ENCODE measurements at regions not wholly inside any gene's neighbourhood (a gene's known extent, or its start where the extent isn't known, plus 50 kb on each side); places are given as distances from the start of the nearest gene placed in this dataset.

DNA sequence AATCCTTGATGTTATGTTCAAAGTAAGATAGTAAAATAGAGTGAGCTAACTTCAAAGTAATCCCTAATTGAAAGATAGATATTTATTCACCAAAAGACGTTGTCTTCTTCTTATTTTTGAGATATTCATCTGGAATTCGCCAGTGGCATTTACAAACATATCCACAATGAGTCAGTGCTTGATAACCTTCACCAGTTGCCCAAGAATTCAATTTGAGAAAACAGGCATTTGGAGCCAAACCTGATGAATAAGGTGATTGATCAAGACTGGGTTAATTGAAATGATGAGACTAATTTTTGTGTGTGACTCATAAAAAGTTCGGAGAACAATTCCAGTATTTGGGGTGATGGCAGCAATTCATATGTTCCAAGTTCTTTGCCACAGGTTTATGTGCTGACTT is 344.0 kb downstream of the ARL4A start:
- no peaks in the 10 kb centered on the region for H3K27me3 ChIP-seq (ENCODE audit: insufficient read depth, poor library complexity, severe bottlenecking)
- DNase-seq (ENCODE audit: low read depth in 1 of 2, low spot score in 1 of 2): no peak
- TF ChIP-seq GABPA (IDR thresholded peaks at IDR 0.05; ENCODE audit: low read depth) (no peak), SPI1 (IDR thresholded peaks at IDR 0.05; ENCODE audit: borderline replicate concordance, low read depth) (no peak), POLR2AphosphoS5 (IDR thresholded peaks at IDR 0.05; ENCODE audit: low read depth) (no peak)
- H3K27ac ChIP-seq (replicated peaks): no peak overlapping the region
- H3K4me3 ChIP-seq (replicated peaks; ENCODE audit: insufficient read depth, low read length): no peak overlapping the region

DNA sequence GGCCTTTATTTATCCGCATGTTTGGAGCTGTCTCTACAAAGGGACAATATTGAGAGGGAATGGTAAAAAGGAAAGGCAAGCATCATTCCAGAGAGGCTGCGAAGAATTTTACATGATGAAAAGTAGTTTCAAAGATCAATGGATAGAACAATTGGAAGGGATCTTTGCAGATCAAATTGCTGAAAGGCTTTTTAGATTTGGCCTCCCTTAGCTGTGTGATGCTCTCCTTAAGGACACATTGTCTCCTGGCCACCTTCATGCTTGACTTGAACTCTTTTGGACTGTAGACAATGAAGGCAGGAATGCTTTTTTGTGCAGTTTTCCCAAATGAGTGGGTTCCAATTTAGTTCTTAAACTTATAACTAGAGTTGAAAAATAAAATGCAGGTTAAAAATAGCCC is 344.7 kb downstream of the ARL4A start:
- no peak overlapping the region for H3K27ac ChIP-seq (replicated peaks)
- TF ChIP-seq SPI1 (IDR thresholded peaks at IDR 0.05; ENCODE audit: borderline replicate concordance, low read depth): no peak
- no peak for TF ChIP-seq POLR2AphosphoS5 (IDR thresholded peaks at IDR 0.05; ENCODE audit: low read depth)
- TF ChIP-seq GABPA (IDR thresholded peaks at IDR 0.05; ENCODE audit: low read depth): no peak
- TF ChIP-seq, protein P1, sequence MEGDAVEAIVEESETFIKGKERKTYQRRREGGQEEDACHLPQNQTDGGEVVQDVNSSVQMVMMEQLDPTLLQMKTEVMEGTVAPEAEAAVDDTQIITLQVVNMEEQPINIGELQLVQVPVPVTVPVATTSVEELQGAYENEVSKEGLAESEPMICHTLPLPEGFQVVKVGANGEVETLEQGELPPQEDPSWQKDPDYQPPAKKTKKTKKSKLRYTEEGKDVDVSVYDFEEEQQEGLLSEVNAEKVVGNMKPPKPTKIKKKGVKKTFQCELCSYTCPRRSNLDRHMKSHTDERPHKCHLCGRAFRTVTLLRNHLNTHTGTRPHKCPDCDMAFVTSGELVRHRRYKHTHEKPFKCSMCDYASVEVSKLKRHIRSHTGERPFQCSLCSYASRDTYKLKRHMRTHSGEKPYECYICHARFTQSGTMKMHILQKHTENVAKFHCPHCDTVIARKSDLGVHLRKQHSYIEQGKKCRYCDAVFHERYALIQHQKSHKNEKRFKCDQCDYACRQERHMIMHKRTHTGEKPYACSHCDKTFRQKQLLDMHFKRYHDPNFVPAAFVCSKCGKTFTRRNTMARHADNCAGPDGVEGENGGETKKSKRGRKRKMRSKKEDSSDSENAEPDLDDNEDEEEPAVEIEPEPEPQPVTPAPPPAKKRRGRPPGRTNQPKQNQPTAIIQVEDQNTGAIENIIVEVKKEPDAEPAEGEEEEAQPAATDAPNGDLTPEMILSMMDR (IDR thresholded peaks at IDR 0.05; ENCODE audit: insufficient read depth, low read length): no peak
- TF ChIP-seq, protein P2, sequence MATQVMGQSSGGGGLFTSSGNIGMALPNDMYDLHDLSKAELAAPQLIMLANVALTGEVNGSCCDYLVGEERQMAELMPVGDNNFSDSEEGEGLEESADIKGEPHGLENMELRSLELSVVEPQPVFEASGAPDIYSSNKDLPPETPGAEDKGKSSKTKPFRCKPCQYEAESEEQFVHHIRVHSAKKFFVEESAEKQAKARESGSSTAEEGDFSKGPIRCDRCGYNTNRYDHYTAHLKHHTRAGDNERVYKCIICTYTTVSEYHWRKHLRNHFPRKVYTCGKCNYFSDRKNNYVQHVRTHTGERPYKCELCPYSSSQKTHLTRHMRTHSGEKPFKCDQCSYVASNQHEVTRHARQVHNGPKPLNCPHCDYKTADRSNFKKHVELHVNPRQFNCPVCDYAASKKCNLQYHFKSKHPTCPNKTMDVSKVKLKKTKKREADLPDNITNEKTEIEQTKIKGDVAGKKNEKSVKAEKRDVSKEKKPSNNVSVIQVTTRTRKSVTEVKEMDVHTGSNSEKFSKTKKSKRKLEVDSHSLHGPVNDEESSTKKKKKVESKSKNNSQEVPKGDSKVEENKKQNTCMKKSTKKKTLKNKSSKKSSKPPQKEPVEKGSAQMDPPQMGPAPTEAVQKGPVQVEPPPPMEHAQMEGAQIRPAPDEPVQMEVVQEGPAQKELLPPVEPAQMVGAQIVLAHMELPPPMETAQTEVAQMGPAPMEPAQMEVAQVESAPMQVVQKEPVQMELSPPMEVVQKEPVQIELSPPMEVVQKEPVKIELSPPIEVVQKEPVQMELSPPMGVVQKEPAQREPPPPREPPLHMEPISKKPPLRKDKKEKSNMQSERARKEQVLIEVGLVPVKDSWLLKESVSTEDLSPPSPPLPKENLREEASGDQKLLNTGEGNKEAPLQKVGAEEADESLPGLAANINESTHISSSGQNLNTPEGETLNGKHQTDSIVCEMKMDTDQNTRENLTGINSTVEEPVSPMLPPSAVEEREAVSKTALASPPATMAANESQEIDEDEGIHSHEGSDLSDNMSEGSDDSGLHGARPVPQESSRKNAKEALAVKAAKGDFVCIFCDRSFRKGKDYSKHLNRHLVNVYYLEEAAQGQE (IDR thresholded peaks at IDR 0.05; ENCODE audit: insufficient replicate concordance, low read depth): no peak
- no peaks in the 10 kb centered on the region for H3K27me3 ChIP-seq (ENCODE audit: insufficient read depth, poor library complexity, severe bottlenecking)
- DNase-seq (ENCODE audit: low read depth in 1 of 2, low spot score in 1 of 2): no peak
- H3K4me3 ChIP-seq (replicated peaks; ENCODE audit: insufficient read depth, low read length): no peak overlapping the region

DNA sequence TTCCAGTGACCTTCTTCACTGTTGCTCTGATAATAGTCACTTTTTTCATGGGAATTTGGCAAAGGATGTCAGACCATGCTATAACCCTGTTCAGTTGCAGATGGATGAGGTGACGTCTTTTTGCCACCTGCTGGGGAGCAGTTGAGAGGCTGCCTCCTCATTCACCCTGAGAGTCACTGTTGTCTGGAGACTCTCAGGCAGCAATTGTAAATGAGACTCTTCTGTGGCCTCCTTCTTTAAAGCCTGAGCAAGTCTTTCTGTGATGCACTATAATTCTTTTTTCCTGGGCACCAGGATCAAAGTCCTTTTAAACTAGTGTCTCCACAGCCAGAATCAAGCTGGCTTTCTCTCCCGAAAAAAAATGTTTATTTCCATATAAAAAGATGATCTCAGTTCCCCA is 345.1 kb downstream of the ARL4A start:
- Histone ChIP-seq H3K27ac (replicated peaks) (no peak overlapping the region), H3K27me3 (ENCODE audit: insufficient read depth, poor library complexity, severe bottlenecking) (no peaks in the 10 kb centered on the region), H3K4me3 (replicated peaks; ENCODE audit: insufficient read depth, low read length) (no peak overlapping the region)
- DNase-seq (ENCODE audit: low read depth in 1 of 2, low spot score in 1 of 2): no peak
- no peak for TF ChIP-seq POLR2AphosphoS5 (IDR thresholded peaks at IDR 0.05; ENCODE audit: low read depth)
- TF ChIP-seq GABPA (IDR thresholded peaks at IDR 0.05; ENCODE audit: low read depth): no peak
- TF ChIP-seq, protein P2 (IDR thresholded peaks at IDR 0.05; ENCODE audit: insufficient replicate concordance, low read depth): no peak
- TF ChIP-seq SPI1 (IDR thresholded peaks at IDR 0.05; ENCODE audit: borderline replicate concordance, low read depth): no peak
- TF ChIP-seq, protein P1 (IDR thresholded peaks at IDR 0.05; ENCODE audit: insufficient read depth, low read length): no peak

DNA sequence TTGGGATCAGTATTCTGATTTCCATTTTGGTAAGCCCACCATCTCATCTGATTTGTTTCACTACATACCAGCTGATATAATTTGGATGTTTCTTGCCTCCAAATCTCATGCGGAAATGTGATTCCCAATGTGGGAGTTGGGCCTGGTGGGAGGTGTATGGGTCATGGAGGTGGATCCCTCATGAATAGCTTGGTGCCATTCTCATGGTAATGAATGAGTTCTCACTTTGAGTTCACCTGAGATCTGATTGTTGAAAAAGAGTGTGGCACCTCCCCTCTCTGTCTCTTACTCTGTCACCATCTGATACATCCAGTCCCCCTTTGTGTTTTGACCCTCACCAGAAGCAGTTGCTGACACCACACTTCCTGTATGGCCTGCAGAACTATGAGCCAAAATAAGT is 347.3 kb downstream of the ARL4A start:
- Histone ChIP-seq H3K27me3 (ENCODE audit: insufficient read depth, poor library complexity, severe bottlenecking) (no peaks in the 10 kb centered on the region), H3K27ac (replicated peaks) (no peak overlapping the region), H3K4me3 (replicated peaks; ENCODE audit: insufficient read depth, low read length) (no peak overlapping the region)
- no peak for DNase-seq (ENCODE audit: low read depth in 1 of 2, low spot score in 1 of 2)
- TF ChIP-seq, protein P2 (IDR thresholded peaks at IDR 0.05; ENCODE audit: insufficient replicate concordance, low read depth): no peak
- no peak for TF ChIP-seq SPI1 (IDR thresholded peaks at IDR 0.05; ENCODE audit: borderline replicate concordance, low read depth)
- TF ChIP-seq, protein P1 (IDR thresholded peaks at IDR 0.05; ENCODE audit: insufficient read depth, low read length): no peak
- no peak for TF ChIP-seq POLR2AphosphoS5 (IDR thresholded peaks at IDR 0.05; ENCODE audit: low read depth)
- no peak for TF ChIP-seq GABPA (IDR thresholded peaks at IDR 0.05; ENCODE audit: low read depth)
